HG03575 (cell line): ENCODE measurements at regions not wholly inside any gene's neighbourhood (a gene's known extent, or its start where the extent isn't known, plus 50 kb on each side); places are given as distances from the start of the nearest gene placed in this dataset.

ENCODE experiments used
- ATAC-seq: cut with Tn5 transposase; IDR thresholded peaks from one replicate; pipeline ENCODE4 v1.9.1; 2021; ENCODE audit not compliant: unreplicated experiment, insufficient number of reproducible peaks, low FRiP score; ENCODE audit errors: extremely low read depth

DNA sequence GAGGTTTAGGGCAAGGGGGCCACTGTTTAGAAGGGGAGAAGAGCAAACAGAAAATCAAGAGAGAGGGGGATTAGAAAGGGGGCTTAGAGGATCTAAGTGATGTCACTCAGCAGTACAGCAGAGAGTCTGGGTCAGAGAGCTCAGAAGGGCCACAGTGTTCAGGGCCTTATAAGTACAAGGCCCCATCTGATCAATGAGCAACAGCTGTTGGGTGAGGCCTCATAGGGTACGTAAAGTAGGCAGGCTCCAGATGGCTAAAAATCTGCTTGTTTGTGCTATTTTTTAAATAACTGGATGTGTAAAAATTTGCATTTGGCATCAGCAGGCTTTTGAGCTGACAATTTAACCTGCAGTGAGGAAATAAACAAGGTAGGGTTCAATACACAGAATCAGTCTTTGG is 149.8 kb downstream of the SH3BGRL2 start:
- ATAC-seq: no peak

DNA sequence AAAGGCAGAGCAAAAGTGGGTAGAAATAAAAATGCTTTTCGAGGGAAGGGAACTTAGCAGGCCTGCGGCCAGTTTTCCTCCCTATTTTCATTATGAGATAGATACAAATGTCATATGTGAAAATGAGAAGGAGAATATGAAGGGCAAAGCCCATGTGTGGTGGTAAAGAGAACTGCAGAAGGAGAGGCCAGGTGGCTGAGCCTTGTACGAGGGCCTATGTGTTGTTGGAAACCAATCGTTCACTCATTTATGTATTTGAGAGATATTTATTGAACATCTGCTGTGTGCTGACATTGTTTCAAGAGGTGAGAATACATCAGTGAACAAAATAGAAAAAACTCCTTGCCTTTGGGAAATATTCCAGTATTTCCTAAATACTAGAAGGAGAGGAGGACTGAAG is 147.7 kb downstream of the SH3BGRL2 start:
- ATAC-seq: no peak

DNA sequence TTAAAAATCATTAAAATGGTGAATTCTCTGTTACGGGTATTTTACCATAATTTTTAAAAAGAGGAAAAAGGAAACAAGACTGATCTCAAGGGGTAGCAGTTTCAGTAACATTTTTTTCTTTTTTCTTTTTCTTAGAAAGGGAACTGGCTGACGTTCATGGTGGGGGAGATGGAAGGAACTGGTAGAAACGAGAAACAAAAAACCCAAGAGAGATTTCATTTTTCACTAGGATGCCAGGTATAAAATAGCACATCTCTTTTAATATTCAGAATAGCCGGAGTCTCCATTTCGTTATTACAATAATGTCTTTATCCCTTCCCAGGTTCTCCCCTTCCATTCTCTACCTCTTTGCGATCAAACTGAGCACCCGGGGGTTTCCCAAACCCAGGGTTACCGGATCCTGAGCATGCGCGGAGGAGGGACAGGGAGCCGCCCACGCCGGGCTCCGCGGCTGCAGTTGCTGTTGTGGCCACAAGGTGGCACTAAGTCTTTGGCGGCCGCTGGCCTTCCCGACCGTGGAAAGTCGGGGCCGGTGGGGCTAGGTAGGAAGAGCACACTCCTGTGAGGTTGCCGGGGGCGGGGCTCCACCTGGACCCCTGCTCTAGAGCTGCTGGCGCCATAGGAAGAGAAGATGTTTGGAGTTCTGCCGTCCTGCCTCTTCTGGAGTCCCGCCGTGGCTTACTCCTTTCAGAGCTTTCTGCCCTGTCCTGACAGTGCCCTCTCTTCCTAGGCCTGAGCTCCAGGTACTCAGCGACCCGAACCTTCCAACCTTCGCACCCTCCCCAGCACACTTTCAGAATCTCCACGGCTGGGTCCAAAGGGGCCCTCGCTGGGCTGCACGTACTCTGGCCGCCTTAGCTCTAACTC is 146.8 kb downstream of the SH3BGRL2 start:
- peak; percentile 69 for ATAC-seq

DNA sequence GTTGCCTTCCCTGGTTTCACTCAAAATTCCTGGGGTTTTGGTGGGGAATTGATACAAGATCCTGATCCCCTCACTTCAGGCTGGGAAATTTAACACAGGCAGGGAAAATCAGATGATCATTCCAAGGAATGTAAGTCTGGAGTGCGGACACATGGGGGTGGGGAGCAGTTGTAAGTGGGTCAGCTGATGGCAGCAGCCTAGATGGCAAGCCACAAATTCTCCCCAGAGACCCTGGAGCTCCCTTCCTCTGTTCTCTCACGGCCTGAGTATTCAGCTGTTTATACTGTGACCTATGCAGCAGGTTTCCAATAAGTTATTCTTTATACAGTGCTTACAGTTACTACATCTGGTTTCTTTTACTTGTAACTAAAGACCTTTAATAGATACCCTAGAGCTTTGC is 144.9 kb downstream of the SH3BGRL2 start:
- no peak for ATAC-seq

DNA sequence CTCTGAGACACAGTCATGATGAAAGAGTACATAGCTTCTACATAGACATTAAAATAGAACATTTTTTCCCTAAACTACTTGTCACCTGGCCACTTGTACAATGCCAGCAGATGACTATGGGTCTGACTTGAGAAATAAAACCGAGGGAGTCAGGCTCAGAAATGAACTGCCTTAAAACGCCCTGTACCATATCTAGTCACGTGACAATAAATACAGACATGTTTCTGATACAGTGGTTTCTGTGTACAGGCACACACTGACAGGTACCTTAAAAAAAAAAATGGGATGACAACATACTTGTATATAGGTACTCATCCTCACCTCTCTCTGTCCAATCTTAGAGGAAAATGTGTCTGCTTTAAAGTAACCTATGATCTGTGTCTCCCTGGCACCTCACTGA is 144.1 kb downstream of the SH3BGRL2 start:
- ATAC-seq: no peak

DNA sequence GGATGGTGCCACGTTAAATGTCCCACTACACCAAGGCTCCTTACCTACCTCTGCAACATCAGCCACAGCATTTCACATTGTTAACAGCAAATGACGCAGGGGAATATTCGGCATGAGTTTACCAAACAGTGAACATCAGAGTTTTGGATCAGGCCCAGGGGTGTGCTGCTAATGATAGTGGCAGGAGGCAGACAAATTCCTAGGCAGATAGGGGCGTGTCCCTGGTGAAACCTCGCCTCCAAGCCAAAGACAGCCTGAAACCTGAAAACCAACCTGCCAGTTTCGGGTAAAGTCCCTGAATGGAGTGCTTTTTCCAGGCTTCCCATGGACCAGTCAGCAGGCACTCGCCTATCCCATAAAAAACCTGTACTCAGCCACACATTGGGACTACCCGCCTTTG is 133.6 kb downstream of the SH3BGRL2 start:
- ATAC-seq: no peak

DNA sequence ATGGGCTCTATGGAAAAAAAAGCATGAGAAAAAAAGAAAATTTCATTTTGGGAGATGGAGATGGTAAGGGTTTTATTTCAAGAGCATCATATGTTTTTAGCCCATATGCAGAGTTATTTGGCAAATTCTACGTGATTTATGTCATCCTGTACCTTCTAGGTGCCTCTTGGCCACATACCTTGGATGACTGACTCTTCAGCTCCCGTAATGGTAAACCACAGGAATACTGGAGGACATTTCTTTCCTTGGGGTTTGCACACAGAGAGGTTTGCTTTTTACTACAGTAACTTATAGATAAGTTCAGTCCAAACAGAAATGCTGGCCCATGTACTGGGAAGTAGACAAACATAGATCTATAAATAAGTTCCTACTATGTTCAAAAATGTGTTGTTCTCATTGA is 132.2 kb downstream of the SH3BGRL2 start:
- ATAC-seq: no peak

DNA sequence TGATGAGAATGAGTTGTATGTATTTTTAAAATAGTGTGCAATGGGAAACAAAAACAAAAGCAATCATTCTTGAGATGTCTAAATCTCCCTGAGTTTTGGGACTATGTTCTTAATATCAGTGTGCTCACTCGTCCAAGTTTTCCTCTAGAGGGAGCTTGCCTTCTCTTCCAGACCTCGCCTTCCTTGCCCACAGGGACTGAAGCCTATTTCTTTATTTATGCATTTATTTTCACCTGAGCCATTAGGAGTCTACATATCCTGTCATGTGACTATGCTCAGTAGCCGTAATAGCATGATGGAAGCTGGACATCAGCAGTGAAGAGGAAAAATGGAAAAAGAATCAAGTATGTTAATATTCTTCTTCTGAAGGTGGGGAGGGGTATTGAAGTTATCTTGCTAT is 131.2 kb downstream of the SH3BGRL2 start:
- no peak for ATAC-seq

DNA sequence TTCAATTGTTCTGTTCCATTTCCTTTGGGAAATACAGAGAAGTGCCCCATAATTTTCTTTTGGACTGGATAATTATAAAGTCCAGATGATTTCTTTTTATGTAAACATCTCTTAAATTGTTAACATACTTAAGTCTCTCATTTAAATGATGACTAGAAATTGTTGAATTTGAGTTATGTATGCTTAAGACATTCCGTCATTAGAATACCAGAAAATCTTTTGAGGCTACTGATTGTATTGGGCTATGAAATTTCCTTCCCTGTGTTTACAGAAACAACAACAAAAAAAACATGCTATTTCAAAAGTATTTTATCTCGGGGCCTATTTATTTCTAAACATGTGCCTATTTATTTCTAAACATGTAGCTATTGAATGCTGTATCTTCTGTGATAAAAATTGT is 125.4 kb downstream of the SH3BGRL2 start:
- ATAC-seq: no peak

DNA sequence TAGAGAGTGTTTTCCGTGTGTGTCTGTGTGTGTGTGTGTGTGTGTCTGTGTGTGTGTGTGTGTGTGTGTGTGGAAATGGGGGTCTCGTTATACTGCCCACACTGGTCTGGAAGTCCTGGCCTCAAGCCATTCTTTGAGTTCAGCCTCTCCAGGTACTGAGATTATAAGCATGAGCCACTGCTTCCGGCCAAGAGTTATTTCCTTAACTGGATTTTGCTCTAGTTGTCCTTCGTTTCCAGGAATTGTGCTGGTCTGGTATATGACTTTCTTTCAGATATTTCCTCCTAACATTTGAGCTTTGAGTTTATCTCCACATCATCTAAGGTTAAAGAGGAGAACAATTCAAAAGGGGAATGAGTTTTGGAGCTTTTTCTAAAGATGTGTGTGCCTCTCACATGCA is 124.8 kb downstream of the SH3BGRL2 start:
- no peak for ATAC-seq
